ENCODE measurements at regions not wholly inside any gene's neighbourhood (a gene's known extent, or its start where the extent isn't known, plus 50 kb on each side); places are given as distances from the start of the nearest gene placed in this dataset.

GRCh38 chr6:96682017-96682416, 119.1 kb downstream of the FHL5 start:
- H3K27ac Mint-ChIP-seq: no peak overlapping the region
- no peak overlapping the region for H3K4me3 Mint-ChIP-seq
- DNase-seq (ENCODE audit: low spot score): no peak
- peaks cover 3% of the 10 kb centered on the region; the same call in 1 of the 2 replicates for H3K4me1 Mint-ChIP-seq
- ChIA-PET CTCF (no interaction called here), POLR2A (no interaction called here)
- peaks cover 21% of the 10 kb centered on the region for H3K9me3 Mint-ChIP-seq
- H3K27me3 Mint-ChIP-seq (ENCODE audit: low read depth): no peaks in the 10 kb centered on the region
- no peaks in the 10 kb centered on the region for H3K36me3 Mint-ChIP-seq
- ATAC-seq: no peak
- no peak for TF ChIP-seq E2F5 (CRISPR knock-in tag; IDR thresholded peaks at IDR 0.05)
- TF ChIP-seq ZNF671 (CRISPR knock-in tag; IDR thresholded peaks at IDR 0.05): no peak
- no peak for TF ChIP-seq JUN (CRISPR knock-in tag; IDR thresholded peaks at IDR 0.05)
- no peak for TF ChIP-seq SP1 (CRISPR knock-in tag; conservative IDR thresholded peaks at IDR 0.05)
- TF ChIP-seq NR2C2 (CRISPR knock-in tag; IDR thresholded peaks at IDR 0.05): no peak
- TF ChIP-seq PRRX2 (CRISPR knock-in tag; IDR thresholded peaks at IDR 0.05): no peak
- no peak for TF ChIP-seq IRF1 (CRISPR knock-in tag; IDR thresholded peaks at IDR 0.05)
- TF ChIP-seq STAT6 (CRISPR knock-in tag; conservative IDR thresholded peaks at IDR 0.05; ENCODE audit: low read depth): no peak
- no peak for TF ChIP-seq ERG (CRISPR knock-in tag; IDR thresholded peaks at IDR 0.05)
- TF ChIP-seq CDX4 (CRISPR knock-in tag; IDR thresholded peaks at IDR 0.05; ENCODE audit: borderline replicate concordance): no peak
- TF ChIP-seq IRF2 (CRISPR knock-in tag; IDR thresholded peaks at IDR 0.05; ENCODE audit: borderline replicate concordance, low read depth): no peak
- no peak for TF ChIP-seq CREM (CRISPR knock-in tag; IDR thresholded peaks at IDR 0.05)

- CTCF ChIA-PET: no interaction called here
These were observed 112.7 kb downstream of the FHL5 start for GRCh38 chr6:96675597-96675996.

More at GRCh38 chr6:96675597-96675996, 112.7 kb downstream of the FHL5 start:
- TF ChIP-seq IRF2 (CRISPR knock-in tag; IDR thresholded peaks at IDR 0.05; ENCODE audit: borderline replicate concordance, low read depth): no peak
- TF ChIP-seq MYBL2 (CRISPR knock-in tag; IDR thresholded peaks at IDR 0.05): no peak
- TF ChIP-seq SMAD4 (CRISPR knock-in tag; IDR thresholded peaks at IDR 0.05): no peak
- POLR2A ChIA-PET: no interaction called here
- DNase-seq (ENCODE audit: low spot score) (no peak), ATAC-seq (no peak)
- Mint-ChIP-seq H3K9me3 (0 out of 2 replicates have a peak, but pooled peaks cover 4% of the 10 kb centered on the region), H3K27ac (no peak overlapping the region), H3K4me1 (peaks cover 3% of the 10 kb centered on the region; the same call in 1 of the 2 replicates), H3K4me3 (no peak overlapping the region), H3K36me3 (no peaks in the 10 kb centered on the region), H3K27me3 (ENCODE audit: low read depth) (no peaks in the 10 kb centered on the region)

Data from WTC11 (cell line).